Gastroesophageal sphincter (tissue), 4 donors: ENCODE measurements at regions not wholly inside any gene's neighbourhood (a gene's known extent, or its start where the extent isn't known, plus 50 kb on each side); places are given as distances from the start of the nearest gene placed in this dataset.

ENCODE experiments used
- ATAC-seq: fragments of 150-250 bp; one replicate; pipeline ENCODE4 v1.9.1; 2016; ENCODE audit warnings: mild to moderate bottlenecking, moderate library complexity
- H3K27ac ChIP-seq, 4 donors: fragments of 200-600 bp; sonication (generic) in 3 of 4; 1 replicate in 3 of 4; 2 replicates in 1 of 4; pipeline ENCODE4 v1.5.1; 2016 to 2019
- H3K27me3 ChIP-seq: fragments of 200-600 bp; sonication (generic); one replicate; pipeline ENCODE4 v1.5.1; 2019
- H3K36me3 ChIP-seq, 2 donors: fragments of 200-600 bp; sonication (generic); one replicate each; pipeline ENCODE4 v1.5.1; 2019; ENCODE audit warnings: control low read depth in 1 of 2
- H3K4me1 ChIP-seq, 3 donors: fragments of 200-600 bp; sonication (generic); 1 replicate in 2 of 3; 2 replicates in 1 of 3; pipeline ENCODE4 v1.5.1; 2016 to 2019; ENCODE audit warnings: control low read depth in 2 of 3
- H3K4me3 ChIP-seq, 2 donors: fragments of 200-600 bp; sonication (generic); one replicate each; pipeline ENCODE4 v1.5.1; 2019; ENCODE audit warnings: mild to moderate bottlenecking in 1 of 2, moderate library complexity in 1 of 2
- H3K9me3 ChIP-seq, 3 donors: fragments of 200-600 bp; sonication (generic); one replicate each; pipeline ENCODE4 v1.5.1; 2017 to 2019; ENCODE audit warnings: control low read depth in 2 of 3
- EP300 ChIP-seq: sonication (generic); formaldehyde crosslinking; IDR thresholded peaks from one replicate; pipeline ENCODE4 v1.6.1; 2017; ENCODE audit warnings: antibody characterized with exemption, mild to moderate bottlenecking
- POLR2A ChIP-seq, 2 donors: fragments of 450-650 bp; IDR thresholded peaks; one replicate each; pipeline ENCODE4 v1.6.1; 2017; ENCODE audit warnings: antibody characterized with exemption in 2 of 2, mild to moderate bottlenecking in 2 of 2, moderate library complexity in 1 of 2
- POLR2AphosphoS5 ChIP-seq: sonication (generic); formaldehyde crosslinking; IDR thresholded peaks from one replicate; pipeline ENCODE4 v1.6.1; 2017; ENCODE audit warnings: antibody characterized with exemption
- WGBS, 2 donors: methylation state at CpG; one replicate each; pipeline ENCODE4 v1.1.5; 2018; ENCODE audit warnings: low coverage in 1 of 2; 5-methylcytosine and 5-hydroxymethylcytosine counted together
- TF ChIP-seq, protein P1 (sequence below), 4 experiments: fragments of 200-600 bp in 2 of 4; fragments of 450-650 bp in 2 of 4; sonication (generic) in 1 of 4; IDR thresholded peaks; one replicate each; pipeline ENCODE4 v1.5.1; 2017 to 2019; ENCODE audit warnings: antibody characterized with exemption in 4 of 4, mild to moderate bottlenecking in 2 of 4, moderate library complexity in 2 of 4

DNA sequence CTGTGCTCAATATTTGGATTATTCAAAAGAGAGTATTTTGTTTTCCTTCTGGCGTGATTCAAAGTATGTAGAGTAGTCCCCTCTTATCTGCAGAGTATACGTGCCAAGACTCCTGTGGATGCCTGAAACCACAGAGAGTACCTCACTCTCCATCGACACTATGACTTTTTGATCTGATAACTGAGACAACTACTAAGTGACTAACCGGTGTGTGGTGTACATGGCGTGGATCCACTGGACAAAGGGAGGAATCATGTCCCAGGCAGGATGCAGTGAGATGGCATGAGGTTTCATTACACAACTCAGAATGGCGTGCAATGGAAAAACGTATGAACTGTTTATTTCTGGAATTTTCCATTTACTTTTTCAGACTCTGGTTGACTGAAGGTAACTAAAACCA, 112.2 kb upstream of the PDE7B start:
- no peak for ATAC-seq

DNA sequence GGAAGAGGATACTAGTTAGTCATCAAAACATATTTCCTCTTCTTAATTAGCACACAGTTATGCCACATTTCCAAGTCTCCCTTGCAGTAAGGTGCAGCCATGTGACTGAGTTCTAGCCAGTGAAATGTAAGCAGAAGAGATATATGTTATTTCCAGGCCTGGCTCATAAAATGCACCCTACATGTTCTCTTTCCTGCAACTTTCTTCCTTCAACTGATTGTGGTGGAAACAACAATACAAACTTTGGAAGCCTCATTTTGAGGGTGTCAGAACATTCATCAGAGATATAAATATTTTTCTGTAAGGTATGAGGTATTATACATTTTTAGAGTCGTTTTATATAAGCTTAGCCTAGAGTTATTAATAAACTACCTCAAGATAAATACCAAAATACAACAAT, 110.9 kb upstream of the PDE7B start:
- Histone ChIP-seq H3K27me3 (no peaks in the 10 kb centered on the region), H3K9me3 (no peaks in the 10 kb centered on the region), H3K36me3 (no peaks in the 10 kb centered on the region), H3K27ac (no peak overlapping the region), H3K4me3 (no peak overlapping the region), H3K4me1 (no peaks in the 10 kb centered on the region)
- ATAC-seq: no peak
- WGBS, 2 donors: 40 to 43% methylated on average over 1 of the region's 1 CpG
- TF ChIP-seq POLR2A (IDR thresholded peaks at IDR 0.05) (no peak), POLR2AphosphoS5 (no peak), EP300 (no peak)
- TF ChIP-seq, protein P1, sequence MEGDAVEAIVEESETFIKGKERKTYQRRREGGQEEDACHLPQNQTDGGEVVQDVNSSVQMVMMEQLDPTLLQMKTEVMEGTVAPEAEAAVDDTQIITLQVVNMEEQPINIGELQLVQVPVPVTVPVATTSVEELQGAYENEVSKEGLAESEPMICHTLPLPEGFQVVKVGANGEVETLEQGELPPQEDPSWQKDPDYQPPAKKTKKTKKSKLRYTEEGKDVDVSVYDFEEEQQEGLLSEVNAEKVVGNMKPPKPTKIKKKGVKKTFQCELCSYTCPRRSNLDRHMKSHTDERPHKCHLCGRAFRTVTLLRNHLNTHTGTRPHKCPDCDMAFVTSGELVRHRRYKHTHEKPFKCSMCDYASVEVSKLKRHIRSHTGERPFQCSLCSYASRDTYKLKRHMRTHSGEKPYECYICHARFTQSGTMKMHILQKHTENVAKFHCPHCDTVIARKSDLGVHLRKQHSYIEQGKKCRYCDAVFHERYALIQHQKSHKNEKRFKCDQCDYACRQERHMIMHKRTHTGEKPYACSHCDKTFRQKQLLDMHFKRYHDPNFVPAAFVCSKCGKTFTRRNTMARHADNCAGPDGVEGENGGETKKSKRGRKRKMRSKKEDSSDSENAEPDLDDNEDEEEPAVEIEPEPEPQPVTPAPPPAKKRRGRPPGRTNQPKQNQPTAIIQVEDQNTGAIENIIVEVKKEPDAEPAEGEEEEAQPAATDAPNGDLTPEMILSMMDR (IDR thresholded peaks at IDR 0.05): no peak

More for the DNA sequence above, 112.2 kb upstream of the PDE7B start:
- no peak for TF ChIP-seq EP300
- TF ChIP-seq POLR2A (IDR thresholded peaks at IDR 0.05): no peak
- TF ChIP-seq, protein P1 (IDR thresholded peaks at IDR 0.05): no peak
- TF ChIP-seq POLR2AphosphoS5: no peak
- H3K4me3 ChIP-seq: no peak overlapping the region
- no peaks in the 10 kb centered on the region for H3K36me3 ChIP-seq
- no peaks in the 10 kb centered on the region for H3K27me3 ChIP-seq
- 49 to 68% methylated on average over 6 to 7 of the region's 7 CpGs for WGBS, 2 donors
- no peaks in the 10 kb centered on the region for H3K4me1 ChIP-seq
- H3K9me3 ChIP-seq: no peaks in the 10 kb centered on the region
- no peak overlapping the region for H3K27ac ChIP-seq

DNA sequence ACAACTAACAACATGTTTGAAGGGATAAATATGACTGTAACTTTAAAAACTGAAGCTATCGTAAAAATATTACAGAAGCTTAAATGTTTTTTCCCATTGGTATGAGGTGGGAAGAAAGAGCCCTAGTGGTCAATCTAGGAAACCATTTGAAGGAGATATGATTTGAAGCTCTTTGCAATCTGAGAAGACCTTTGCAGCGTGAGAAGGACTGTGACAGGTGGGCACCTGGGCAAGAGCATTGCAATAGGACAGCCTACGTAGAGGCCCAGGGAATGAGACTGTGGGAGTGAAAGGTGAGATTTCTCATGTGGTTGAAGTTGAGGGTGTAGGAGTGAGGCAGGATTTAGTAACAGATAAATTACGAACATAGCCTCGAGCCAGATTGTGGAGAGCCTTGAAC, 108.0 kb upstream of the PDE7B start:
- TF ChIP-seq EP300: no peak
- TF ChIP-seq, protein P1 (IDR thresholded peaks at IDR 0.05): no peak
- Histone ChIP-seq H3K4me1 (no peaks in the 10 kb centered on the region), H3K27ac (no peak overlapping the region), H3K4me3 (no peak overlapping the region), H3K27me3 (no peaks in the 10 kb centered on the region), H3K9me3 (no peaks in the 10 kb centered on the region), H3K36me3 (no peaks in the 10 kb centered on the region)
- ATAC-seq: no peak
- 80 to 88% methylated on average over 5 of the region's 5 CpGs for WGBS, 2 donors

DNA sequence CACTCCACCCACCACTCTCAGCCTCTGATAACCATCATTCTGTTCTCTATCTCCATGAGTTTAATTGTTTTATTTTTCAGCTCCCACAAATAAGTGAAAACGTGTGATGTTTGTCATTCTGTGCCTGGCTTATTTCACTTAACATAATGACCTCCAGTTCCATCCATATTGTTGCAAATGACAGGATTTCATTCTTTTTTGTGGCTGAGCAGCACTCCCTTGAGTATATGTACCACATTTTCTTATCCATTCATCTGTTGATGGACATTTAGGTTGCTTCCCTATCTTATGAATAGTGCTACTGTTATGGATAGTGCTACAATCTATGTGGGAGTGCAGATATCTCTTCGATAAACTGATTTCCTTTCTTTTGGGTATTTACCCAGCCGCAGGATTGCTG, 103.3 kb upstream of the PDE7B start:
- H3K27me3 ChIP-seq: no peaks in the 10 kb centered on the region
- H3K4me3 ChIP-seq: no peak overlapping the region
- no peaks in the 10 kb centered on the region for H3K36me3 ChIP-seq
- TF ChIP-seq, protein P1 (IDR thresholded peaks at IDR 0.05): no peak
- TF ChIP-seq POLR2A (IDR thresholded peaks at IDR 0.05) (no peak), POLR2AphosphoS5 (no peak), EP300 (no peak)
- H3K9me3 ChIP-seq: no peaks in the 10 kb centered on the region
- 73 to 76% methylated on average over 3 of the region's 3 CpGs for WGBS, 2 donors
- no peak overlapping the region for H3K27ac ChIP-seq
- H3K4me1 ChIP-seq: no peaks in the 10 kb centered on the region
- ATAC-seq: no peak

DNA sequence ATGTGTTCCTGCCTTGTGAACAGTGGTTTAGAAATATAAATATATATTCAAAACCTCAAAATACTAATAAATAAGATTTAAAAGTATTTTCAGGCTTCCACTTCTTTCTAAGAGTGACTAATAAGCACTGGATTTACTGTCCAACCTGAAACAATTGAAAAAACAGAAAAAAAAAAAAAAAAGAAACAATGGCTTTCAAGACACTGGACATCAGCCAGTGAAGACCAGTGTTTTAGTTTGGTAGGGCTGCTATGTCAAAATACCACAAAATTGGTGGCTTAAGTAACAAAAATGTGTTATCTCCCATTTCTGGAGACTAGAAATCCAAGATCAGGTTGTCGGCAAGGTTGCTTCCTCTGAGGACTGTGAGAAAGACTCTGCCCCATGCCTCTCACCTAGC, 101.4 kb upstream of the PDE7B start:
- H3K36me3 ChIP-seq: no peaks in the 10 kb centered on the region
- H3K27me3 ChIP-seq: no peaks in the 10 kb centered on the region
- H3K27ac ChIP-seq: no peak overlapping the region
- H3K9me3 ChIP-seq: no peaks in the 10 kb centered on the region
- 93 to 100% methylated on average over 1 of the region's 1 CpG for WGBS, 2 donors
- TF ChIP-seq, protein P1 (IDR thresholded peaks at IDR 0.05): no peak
- TF ChIP-seq EP300: no peak
- no peak for TF ChIP-seq POLR2A (IDR thresholded peaks at IDR 0.05)
- no peak for TF ChIP-seq POLR2AphosphoS5
- H3K4me3 ChIP-seq: no peak overlapping the region
- H3K4me1 ChIP-seq: no peaks in the 10 kb centered on the region
- ATAC-seq: no peak
